ENCODE measurements at regions not wholly inside any gene's neighbourhood (a gene's known extent, or its start where the extent isn't known, plus 50 kb on each side); places are given as distances from the start of the nearest gene placed in this dataset.
"Not testable (repeated sequence)": the region's sequence is repeated elsewhere in the genome, so short reads cannot be mapped to it uniquely, and the experiment has no call there.

DNA sequence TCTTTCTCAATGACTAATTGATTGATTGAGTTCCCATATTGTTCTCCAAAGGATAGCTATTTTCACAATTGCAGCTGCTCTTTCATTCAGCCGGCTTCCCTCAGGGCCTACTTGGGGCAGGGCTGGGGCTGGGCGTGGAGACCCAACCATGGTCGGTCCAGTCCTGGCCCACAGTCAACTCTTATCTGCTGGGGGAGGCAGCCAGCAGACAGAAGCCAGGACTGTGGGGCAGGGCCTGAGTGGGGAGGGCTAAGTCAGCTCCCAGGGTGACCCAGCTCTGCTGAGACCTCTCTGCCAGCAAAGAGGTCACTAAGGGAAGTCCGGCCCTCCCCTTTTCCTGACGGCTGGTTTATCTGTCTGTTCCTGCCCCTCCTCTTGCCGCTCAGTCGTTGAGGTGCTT lies 735.2 kb downstream of the TBC1D22A start:
- DNase-seq = no peak

DNA sequence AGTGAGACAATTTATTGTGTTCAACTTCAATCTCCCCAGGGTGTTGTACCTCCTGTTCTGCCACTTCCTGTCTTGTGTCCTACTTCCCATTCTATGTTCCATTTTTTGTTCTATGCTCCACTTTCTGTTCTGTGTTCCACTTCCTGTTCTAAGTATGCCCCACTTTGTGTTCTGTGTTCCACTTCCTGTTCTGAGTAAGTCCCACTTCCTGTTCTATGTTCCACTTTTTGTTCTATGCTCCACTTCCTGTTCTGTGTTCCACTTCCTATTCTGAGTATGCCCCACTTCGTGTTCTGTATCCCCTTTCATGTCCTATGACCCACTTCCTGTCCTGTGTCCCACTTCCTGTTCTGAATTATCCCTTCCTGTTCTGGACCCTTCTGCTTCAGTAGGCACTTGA lies 732.7 kb downstream of the TBC1D22A start:
- no peak for DNase-seq

- not testable (repeated sequence) for DNase-seq
These were observed 725.7 kb downstream of the TBC1D22A start for GRCh38 chr22:47488131-47488530.

DNA sequence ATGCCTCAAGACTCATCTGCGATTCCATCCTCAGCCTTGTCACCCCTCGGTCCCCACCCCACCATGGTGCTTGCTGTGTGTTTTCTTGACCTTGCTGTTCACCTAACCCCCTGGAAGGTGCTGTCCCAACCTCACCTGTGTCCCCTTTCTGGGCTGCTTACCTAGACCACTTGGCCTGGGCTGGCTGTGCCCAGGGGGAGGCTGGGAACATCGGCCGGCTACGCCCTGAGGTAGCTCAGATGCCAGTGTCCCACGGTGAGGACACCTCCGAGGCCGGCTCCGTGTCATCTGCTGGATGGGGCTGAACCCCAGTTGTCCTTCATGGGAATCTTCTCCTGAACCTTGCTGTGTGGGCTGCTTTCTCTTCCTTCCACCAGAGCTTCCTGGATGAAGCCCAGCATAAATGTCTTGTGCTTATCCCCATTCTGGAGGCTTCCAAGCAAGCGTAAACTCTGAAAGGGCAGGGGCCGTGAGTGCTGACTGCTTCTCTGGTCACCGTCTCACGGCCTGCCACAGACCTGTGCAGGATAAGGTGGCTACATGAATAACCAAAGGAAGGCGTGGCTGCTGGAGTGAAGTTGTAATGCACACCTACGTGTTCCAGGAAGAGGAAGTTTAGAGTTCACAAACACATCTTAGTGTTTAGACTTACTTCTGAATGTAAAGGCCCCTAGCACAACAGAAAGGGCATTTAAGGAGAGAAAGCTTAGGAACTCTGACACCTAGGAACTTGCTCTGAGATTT lies 724.3 kb downstream of the TBC1D22A start:
- DNase-seq = no peak

DNA sequence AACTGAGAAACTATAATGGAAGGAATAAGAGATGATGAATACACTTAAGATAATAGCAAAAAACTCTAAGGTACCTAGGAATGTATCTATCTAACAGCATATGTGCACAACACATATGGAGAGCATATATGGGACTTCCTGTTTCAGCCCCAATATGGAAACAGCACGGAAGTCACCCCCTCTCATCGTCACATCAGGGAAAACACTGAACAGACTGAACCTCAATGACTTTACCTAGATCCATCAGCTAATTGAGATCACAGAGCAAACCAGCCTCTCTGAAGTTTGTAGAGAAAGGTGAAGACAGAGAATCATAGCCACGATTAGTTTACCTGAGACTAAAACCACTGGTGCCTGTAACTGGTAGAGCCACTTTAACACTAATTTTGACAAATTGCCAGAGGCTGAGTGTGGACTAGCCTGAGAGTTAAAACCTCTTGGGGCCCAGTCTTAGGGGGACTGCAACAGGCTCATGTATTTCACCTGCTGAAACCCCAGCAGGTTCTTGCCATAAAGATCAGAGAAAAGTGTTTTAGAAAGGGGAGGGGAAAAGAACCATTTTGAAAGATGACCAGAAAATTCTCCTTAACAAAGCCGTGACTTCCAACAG lies 722.6 kb downstream of the TBC1D22A start:
- no peak for DNase-seq

- DNase-seq = no peak
These were observed 713.8 kb downstream of the TBC1D22A start for GRCh38 chr22:47476231-47476630.

DNA sequence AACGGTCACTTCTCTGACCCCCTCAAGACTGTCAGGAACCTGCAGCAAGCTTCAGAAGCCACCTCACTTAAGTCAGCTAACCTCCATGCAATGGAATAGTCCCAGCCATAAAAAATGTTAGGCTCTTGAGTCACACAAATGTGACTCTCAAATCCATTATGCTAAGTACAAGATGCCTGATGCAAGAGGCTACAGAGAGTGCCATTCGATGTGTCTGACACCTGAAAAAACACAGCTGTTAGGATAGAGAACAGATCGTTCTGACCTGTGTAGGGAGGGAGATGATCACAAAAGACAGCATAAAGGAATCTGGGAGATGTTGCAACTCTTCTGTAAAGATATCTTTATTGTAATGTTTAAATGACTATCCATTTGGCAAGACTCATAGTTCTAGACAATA lies 712.4 kb downstream of the TBC1D22A start:
- DNase-seq = no peak

DNA sequence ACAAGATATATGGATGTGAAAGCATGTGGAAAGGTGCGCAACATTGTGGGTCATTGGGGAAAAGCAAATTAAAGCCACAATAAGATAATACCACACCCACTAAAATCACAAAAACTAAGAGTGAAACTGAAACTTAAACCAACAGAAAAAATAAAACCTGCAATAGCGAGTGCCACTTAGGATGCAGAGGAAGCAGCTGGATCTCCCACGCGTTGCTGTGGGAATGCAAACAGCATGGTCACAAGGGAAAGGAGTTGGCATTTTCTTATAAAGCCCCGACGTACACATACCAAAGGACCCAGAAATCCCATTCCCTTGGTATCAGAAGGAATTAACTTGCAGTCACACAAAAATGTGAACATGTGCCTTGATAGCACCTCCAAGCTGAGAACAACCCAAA lies 712.0 kb downstream of the TBC1D22A start:
- no peak for DNase-seq

GRCh38 chr22:47472636-47473035 lies 710.2 kb downstream of the TBC1D22A start:
- no peak for DNase-seq

GRCh38 chr22:47471406-47471805 lies 709.0 kb downstream of the TBC1D22A start:
- no peak for DNase-seq

DNA sequence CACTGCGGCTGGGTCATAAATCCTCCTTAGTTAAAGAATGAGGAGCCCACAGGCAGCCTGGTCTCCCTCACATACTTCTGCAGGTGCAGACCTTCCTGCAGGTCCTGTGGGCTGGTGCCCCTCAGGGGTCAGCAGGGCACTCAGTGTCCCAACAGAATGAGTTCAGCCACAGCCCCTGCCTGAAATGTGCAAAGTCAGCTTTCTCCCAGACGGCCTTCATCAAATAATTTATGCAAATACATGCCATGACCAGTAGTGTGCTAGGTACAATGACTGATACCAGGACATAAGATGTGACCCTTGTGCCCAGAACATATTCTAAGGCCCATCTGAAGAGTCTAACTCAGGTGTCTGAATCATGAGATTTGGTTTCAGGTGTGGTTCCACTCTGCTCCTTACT lies 703.4 kb downstream of the TBC1D22A start:
- no peak for DNase-seq

DNA sequence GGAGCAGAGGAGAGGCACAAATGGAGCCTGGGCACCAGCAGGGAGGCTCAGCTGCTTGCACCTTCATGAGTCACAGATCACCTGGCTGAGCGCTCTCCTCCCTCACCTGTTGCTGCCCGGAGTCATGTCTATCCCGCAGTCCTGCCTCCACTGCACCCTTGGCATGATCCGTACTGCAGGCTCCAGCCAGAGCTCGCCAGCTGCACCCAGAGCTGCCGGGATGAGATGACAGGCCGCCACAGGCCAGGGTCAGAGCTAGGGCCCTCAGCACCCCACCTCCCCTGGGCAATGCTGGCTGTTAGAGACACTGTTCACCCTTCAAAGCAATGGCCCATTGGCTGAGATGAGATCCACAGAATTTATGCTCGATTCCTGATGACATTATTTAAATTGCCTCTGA lies 702.8 kb downstream of the TBC1D22A start:
- no peak for DNase-seq

- DNase-seq = no peak
These were observed 700.8 kb downstream of the TBC1D22A start for GRCh38 chr22:47463220-47463619.

- no peak for DNase-seq
These were observed 698.4 kb downstream of the TBC1D22A start for GRCh38 chr22:47460861-47461260.

- DNase-seq = no peak
These were observed 697.7 kb downstream of the TBC1D22A start for GRCh38 chr22:47460176-47460575.

DNA sequence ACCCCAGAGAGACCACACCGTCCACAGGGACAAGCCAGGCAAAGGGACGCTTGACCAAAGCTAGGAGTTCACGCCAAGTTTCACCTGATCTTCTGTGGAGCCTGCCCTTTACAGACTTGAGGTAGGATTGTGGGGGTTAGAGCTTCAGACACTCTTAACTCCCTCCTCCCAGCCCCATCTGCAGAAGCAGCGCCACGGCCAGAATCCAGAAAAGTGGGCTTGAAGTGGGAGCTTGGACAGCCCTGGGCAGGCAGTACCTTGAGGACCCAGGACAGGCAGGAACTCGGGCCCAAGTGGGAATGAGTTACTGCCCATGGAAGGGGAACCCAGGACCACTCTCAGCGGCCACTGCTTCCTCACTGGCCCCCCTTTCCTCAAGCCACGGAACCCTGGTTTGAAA lies 695.9 kb downstream of the TBC1D22A start:
- DNase-seq = no peak

GRCh38 chr22:47457509-47458300 lies 695.3 kb downstream of the TBC1D22A start:
- DNase-seq = no peak

DNA sequence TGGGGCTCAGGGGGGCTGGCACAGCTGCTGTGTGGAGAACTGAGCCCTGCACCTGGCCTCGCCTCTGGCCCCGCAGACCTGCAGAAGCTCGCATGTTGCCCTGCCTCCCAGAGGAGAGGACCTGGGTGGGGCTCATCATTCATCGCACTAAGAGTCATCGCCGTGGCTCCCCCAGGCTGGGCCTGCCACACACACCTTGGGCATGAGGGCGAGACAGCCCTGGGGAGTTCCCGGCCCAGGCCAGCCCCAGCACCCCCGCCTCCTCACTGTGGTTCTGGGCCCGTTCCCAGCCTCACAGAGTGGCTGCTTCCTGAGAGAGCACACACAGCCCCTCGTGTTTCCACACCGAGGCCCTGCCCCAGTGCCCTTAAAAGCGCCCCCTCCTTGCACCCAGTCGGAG lies 694.6 kb downstream of the TBC1D22A start:
- DNase-seq = no peak

DNA sequence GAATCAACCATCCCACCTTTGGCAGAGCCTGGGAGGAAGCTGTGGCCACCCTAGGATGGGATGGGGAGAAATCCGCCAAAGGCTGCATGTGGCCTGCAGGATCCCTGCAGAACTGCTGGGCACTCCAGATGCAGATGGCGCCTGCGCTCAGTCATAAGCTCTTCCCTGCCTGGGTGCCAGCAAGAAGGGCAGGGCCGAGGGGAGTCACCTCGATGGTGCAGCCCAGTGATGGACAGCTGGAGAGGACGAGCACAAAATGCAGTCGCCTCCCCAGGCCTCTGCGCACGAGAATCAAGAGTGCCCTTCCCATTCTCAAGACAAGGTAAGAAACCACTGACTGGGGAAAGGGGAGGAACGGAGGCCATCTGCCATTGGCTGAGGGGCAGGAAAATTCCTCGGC lies 693.6 kb downstream of the TBC1D22A start:
- no peak for DNase-seq

DNA sequence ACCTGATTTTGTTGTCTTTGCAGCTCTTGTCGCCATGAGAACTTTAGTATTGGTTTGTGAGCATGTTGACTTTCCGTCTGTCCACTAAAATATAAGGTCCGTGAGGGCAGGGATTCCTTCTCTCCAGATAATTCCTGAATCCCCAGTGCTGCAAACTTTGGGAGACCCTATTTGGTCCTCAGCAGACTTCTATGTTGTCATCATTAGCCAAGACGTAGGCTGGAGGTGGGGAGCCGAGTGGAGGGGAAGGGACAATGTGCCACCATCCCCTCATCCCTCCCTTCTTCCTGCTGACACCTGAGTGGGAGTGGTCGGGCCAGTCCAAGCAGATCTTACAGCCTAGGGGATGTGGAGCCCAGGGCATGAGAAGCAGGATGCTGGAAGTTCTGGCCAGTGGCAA lies 690.6 kb downstream of the TBC1D22A start:
- DNase-seq = no peak

GRCh38 chr22:47452184-47452583 lies 689.7 kb downstream of the TBC1D22A start:
- DNase-seq = no peak

GRCh38 chr22:47450876-47451475 lies 688.5 kb downstream of the TBC1D22A start:
- DNase-seq = no peak

DNA sequence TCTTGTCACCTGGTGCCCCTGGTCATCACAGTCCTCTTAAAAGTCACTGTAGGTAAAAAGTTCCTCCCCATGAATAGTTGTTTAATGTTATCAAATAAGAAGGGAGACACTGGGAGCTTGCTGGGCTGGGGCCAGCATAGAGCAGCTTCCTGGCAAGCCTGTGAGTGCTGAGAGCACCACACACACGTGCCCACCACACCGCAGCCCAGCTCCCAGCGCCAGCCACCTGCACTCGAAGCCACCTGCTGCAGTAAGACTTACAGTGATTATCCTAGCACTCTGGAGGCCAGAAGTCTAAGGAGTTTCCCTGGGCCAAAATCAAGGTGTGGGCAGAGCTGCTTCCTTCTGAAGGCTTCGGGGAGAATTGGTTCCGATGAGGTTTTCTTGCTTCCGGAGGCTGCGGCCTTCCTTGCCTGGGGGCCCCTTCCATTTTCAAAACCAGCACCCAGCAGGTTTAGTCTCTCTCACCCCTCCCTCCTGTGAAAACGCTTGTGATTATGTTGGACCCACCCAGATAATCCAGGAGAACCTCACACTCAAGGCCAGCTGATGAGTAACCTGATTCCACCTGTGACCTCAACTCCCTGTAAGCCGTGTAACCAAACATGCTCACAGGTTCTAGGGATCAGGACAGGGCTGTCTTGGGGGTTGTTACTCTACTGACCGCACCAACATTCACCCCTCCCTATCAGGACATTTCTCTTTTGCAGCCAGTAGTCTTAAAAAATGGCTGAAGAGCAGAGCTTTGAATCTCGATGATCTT lies 687.2 kb downstream of the TBC1D22A start:
- DNase-seq = no peak

All from NCI-H187 (cell line).